ENCODE measurements at regions not wholly inside any gene's neighbourhood (a gene's known extent, or its start where the extent isn't known, plus 50 kb on each side); places are given as distances from the start of the nearest gene placed in this dataset.

DNA sequence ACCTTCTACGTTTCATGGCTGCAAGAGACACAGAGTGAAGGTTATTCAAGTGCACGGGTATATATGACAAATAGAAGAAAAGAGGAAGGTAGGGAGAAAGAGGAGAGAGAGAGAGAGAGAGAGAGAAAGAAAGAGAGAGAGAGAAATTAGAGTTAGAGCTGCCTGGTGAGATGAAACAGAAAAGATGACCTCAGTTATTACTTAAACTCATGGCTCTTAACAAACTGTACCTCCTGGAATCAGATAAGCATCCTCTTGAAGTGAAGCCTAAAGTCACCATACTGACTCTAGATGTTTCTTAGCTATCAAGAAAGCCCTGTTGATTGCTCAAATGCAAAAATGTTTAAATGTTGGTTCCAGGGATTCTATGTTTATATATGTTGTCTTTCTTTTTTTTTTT is 597.7 kb upstream of the ZP4 start:
- intact Hi-C loops (cut with micrococcal nuclease): no loop called here
- dilution Hi-C loops (cut with MboI; ENCODE audit: extremely low pct_ligation_motif_present, low sequenced_read_pairs): no loop called here
- no peaks in the 10 kb centered on the region for H3K36me3 ChIP-seq (ENCODE audit: control insufficient read depth in 2 of 2, extremely low read depth in 1 of 2, insufficient read depth in 2 of 2, low read length in 2 of 2)

More for the DNA sequence above, 597.7 kb upstream of the ZP4 start:
- no TSS peak for BruUV-seq (replicated peaks)
- no peak overlapping the region for H3K4me3 ChIP-seq (replicated peaks in 1 of 3; ENCODE audit: insufficient read depth in 1 of 3, low read depth in 1 of 3, low read length in 3 of 3)
- H3K9me1 ChIP-seq (replicated peaks; ENCODE audit: control insufficient read depth, extremely low read depth, insufficient read depth, low read length): no peaks in the 10 kb centered on the region
- H3K27ac ChIP-seq (ENCODE audit: insufficient read depth, low read depth, low read length): no peak overlapping the region
- no peak overlapping the region for H3K4me2 ChIP-seq (ENCODE audit: insufficient read depth, low read length)
- no peaks in the 10 kb centered on the region for H3K4me1 ChIP-seq (ENCODE audit: control insufficient read depth, extremely low read depth, insufficient read depth, low read length)
- no peak overlapping the region for H2AFZ ChIP-seq (ENCODE audit: low read depth, low read length)
- POLR2A ChIA-PET: no interaction called here
- DNase-seq (ENCODE audit: low read depth, low spot score) (no peak), FAIRE-seq (no peak)
- no peaks in the 10 kb centered on the region for H3K79me2 ChIP-seq (ENCODE audit: control insufficient read depth, insufficient read depth, low read length)
- H3K27me3 ChIP-seq (ENCODE audit: control insufficient read depth in 2 of 2, insufficient read depth in 2 of 2, low read length in 2 of 2): no peaks in the 10 kb centered on the region
- H3K9ac ChIP-seq (replicated peaks; ENCODE audit: extremely low read depth, insufficient read depth, low read length): no peak overlapping the region
- CTCF ChIA-PET: no interaction called here
- H4K20me1 ChIP-seq (replicated peaks; ENCODE audit: control insufficient read depth, extremely low read depth, insufficient read depth, low read length): no peaks in the 10 kb centered on the region
- H3K9me3 ChIP-seq (replicated peaks; ENCODE audit: control insufficient read depth, insufficient read depth, low read length): no peaks in the 10 kb centered on the region
- no peak for TF ChIP-seq JUN (IDR thresholded peaks at IDR 0.05; ENCODE audit: borderline replicate concordance, insufficient read depth, insufficient read length, low read depth)
- TF ChIP-seq GATA2 (IDR thresholded peaks at IDR 0.05; ENCODE audit: insufficient read depth, insufficient read length, low read depth, low read length): no peak
- no peak for TF ChIP-seq MAX (IDR thresholded peaks at IDR 0.05; ENCODE audit: insufficient read depth, insufficient read length)
- TF ChIP-seq MYC (IDR thresholded peaks at IDR 0.05; ENCODE audit: low read depth, low read length): no peak
- TF ChIP-seq EZH2 (IDR thresholded peaks at IDR 0.05; ENCODE audit: borderline replicate concordance, low read depth, low read length, severe bottlenecking): no peak
- no peak for TF ChIP-seq FOS (IDR thresholded peaks at IDR 0.05; ENCODE audit: borderline replicate concordance, insufficient read depth, low read length)
- TF ChIP-seq POLR2A (IDR thresholded peaks at IDR 0.05; ENCODE audit: low read depth, low read length): no peak
- TF ChIP-seq CTCF (IDR thresholded peaks at IDR 0.05; ENCODE audit: extremely low read depth in 1 of 2, insufficient read depth in 1 of 2, low read depth in 1 of 2, low read length in 2 of 2): no peak
- no peak for TF ChIP-seq POLR2AphosphoS5 (IDR thresholded peaks at IDR 0.05; ENCODE audit: insufficient read depth, low read depth, low read length)

All from endothelial cell of umbilical vein (primary cell).